Endodermal cell (in vitro differentiated cells): ENCODE measurements at regions not wholly inside any gene's neighbourhood (a gene's known extent, or its start where the extent isn't known, plus 50 kb on each side); places are given as distances from the start of the nearest gene placed in this dataset.
"Not testable (repeated sequence)": the region's sequence is repeated elsewhere in the genome, so short reads cannot be mapped to it uniquely, and the experiment has no call there.

Experiments
- DNase-seq: peaks from one replicate; pipeline ENCODE4 v3.0.0-alpha.2; 2017
- H3K27ac ChIP-seq: 2 replicates; pipeline ENCODE4 v1.5.1; 2013; ENCODE audit warnings: mild to moderate bottlenecking, low read depth, low read length, moderate library complexity
- H3K27me3 ChIP-seq: 2 replicates; pipeline ENCODE4 v1.6.1; 2013; ENCODE audit warnings: mild to moderate bottlenecking, low read length, moderate library complexity; ENCODE audit not compliant: insufficient read depth, control insufficient read depth, poor library complexity, severe bottlenecking
- H3K36me3 ChIP-seq: 2 replicates; pipeline ENCODE4 v1.7.0; 2013; ENCODE audit warnings: mild to moderate bottlenecking, low read length, moderate library complexity; ENCODE audit not compliant: control insufficient read depth, insufficient read depth
- H3K4me1 ChIP-seq: one replicate; pipeline ENCODE4 v1.7.0; 2013; ENCODE audit warnings: low read length; ENCODE audit not compliant: control insufficient read depth, insufficient read depth
- H3K4me3 ChIP-seq: 2 replicates; pipeline ENCODE4 v1.5.1; 2013; ENCODE audit warnings: mild to moderate bottlenecking, low read length, moderate library complexity
- H3K9ac ChIP-seq: 2 replicates; pipeline ENCODE4 v1.6.1; 2013; ENCODE audit warnings: mild to moderate bottlenecking, low read length, moderate library complexity; ENCODE audit not compliant: poor library complexity, severe bottlenecking; ENCODE audit errors: extremely low read depth
- H3K9me3 ChIP-seq: 2 replicates; pipeline ENCODE4 v1.6.1; 2013; ENCODE audit warnings: mild to moderate bottlenecking, low read length, moderate library complexity; ENCODE audit not compliant: control insufficient read depth
- H3K27ac Mint-ChIP-seq: 2 replicates; pipeline ENCODE4 v1.8.0; 2020; ENCODE audit warnings: mixed read lengths
- H3K27me3 Mint-ChIP-seq: 2 replicates; pipeline ENCODE4 v1.8.0; 2021; ENCODE audit warnings: mild to moderate bottlenecking, mixed read lengths; ENCODE audit not compliant: insufficient read depth
- H3K36me3 Mint-ChIP-seq: 2 replicates; pipeline ENCODE4 v1.8.0; 2020; ENCODE audit warnings: low read depth, mixed read lengths
- H3K4me1 Mint-ChIP-seq: 2 replicates; pipeline ENCODE4 v1.8.0; 2020; ENCODE audit warnings: mixed read lengths
- H3K4me3 Mint-ChIP-seq: 2 replicates; pipeline ENCODE4 v1.8.0; 2020; ENCODE audit warnings: mild to moderate bottlenecking, moderate library complexity, mixed read lengths
- H3K9me3 Mint-ChIP-seq: 2 replicates; pipeline ENCODE4 v1.8.0; 2020; ENCODE audit warnings: mild to moderate bottlenecking, mixed read lengths
- WGBS, 2 experiments: methylation state at CpG; one replicate each; pipeline versions ENCODE4 v1.1.5 to v1.1.7; 2013; ENCODE audit warnings: missing lambda C conversion rate in 2 of 2, mixed read lengths in 1 of 2; ENCODE audit not compliant: insufficient coverage in 1 of 2, insufficient read length in 1 of 2; 5-methylcytosine and 5-hydroxymethylcytosine counted together
- TF ChIP-seq, protein P1 (sequence below): fragments of 200-600 bp; sonication (generic); conservative IDR thresholded peaks from 2 replicates; pipeline ENCODE4 v1.5.0; 2021; ENCODE audit warnings: antibody characterized with exemption, mild to moderate bottlenecking

GRCh38 chr7:6946873-6947272 is 120.8 kb upstream of the CCZ1B start:
- not testable (repeated sequence) for H3K4me1 ChIP-seq, H3K4me3 Mint-ChIP-seq, H3K27me3 ChIP-seq, H3K36me3 Mint-ChIP-seq, H3K27ac ChIP-seq, DNase-seq, H3K27me3 Mint-ChIP-seq, H3K36me3 ChIP-seq, H3K9me3 ChIP-seq, H3K9ac ChIP-seq, H3K4me3 ChIP-seq, H3K27ac Mint-ChIP-seq, H3K9me3 Mint-ChIP-seq
- H3K4me1 Mint-ChIP-seq = peaks cover 22% of the 10 kb centered on the region
- WGBS, 2 experiments = 80 to 91% methylated on average over 3 to 5 of the region's 5 CpGs

DNA sequence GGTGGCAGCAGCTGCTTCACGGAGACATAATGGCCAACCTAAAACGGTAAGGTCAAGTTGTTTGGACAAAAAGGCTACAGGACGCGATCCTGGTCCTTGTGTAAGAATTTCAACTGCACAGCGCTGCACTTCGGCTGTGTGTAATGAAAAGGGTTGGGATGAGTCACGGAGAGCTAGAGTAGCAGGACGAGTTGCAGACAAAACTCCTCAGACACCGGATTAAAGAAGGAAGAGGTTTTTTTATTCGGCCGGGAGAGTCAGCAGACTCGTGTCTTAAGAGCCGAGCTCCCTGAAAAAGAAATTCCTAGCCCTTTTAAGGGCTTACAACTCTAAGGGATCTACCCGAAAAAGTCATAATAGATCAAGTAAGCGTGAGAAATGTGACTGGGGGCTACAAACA is 124.2 kb upstream of the CCZ1B start:
- not testable (repeated sequence) for H3K9ac ChIP-seq, H3K4me3 ChIP-seq, H3K27me3 ChIP-seq, H3K4me1 ChIP-seq, H3K27me3 Mint-ChIP-seq, H3K9me3 Mint-ChIP-seq, DNase-seq, H3K36me3 ChIP-seq, H3K36me3 Mint-ChIP-seq, H3K27ac ChIP-seq, H3K27ac Mint-ChIP-seq, H3K4me3 Mint-ChIP-seq, H3K9me3 ChIP-seq
- peaks cover 25% of the 10 kb centered on the region for H3K4me1 Mint-ChIP-seq
- 79 to 84% methylated on average over 11 to 15 of the region's 15 CpGs for WGBS, 2 experiments

- peaks cover 25% of the 10 kb centered on the region for H3K4me1 Mint-ChIP-seq
- H3K27ac ChIP-seq, H3K36me3 Mint-ChIP-seq, H3K27me3 Mint-ChIP-seq, H3K4me3 Mint-ChIP-seq, H3K36me3 ChIP-seq, H3K27ac Mint-ChIP-seq, H3K27me3 ChIP-seq, H3K9ac ChIP-seq, H3K9me3 Mint-ChIP-seq, H3K4me1 ChIP-seq, H3K4me3 ChIP-seq, H3K9me3 ChIP-seq, DNase-seq: not testable (repeated sequence)
- 100% methylated on average over 2 of the region's 2 CpGs; no CpG with 5 or more reads in 1 of the 2 experiments for WGBS, 2 experiments
Observed at GRCh38 chr7:6951553-6951952, 125.5 kb upstream of the CCZ1B start.

DNA sequence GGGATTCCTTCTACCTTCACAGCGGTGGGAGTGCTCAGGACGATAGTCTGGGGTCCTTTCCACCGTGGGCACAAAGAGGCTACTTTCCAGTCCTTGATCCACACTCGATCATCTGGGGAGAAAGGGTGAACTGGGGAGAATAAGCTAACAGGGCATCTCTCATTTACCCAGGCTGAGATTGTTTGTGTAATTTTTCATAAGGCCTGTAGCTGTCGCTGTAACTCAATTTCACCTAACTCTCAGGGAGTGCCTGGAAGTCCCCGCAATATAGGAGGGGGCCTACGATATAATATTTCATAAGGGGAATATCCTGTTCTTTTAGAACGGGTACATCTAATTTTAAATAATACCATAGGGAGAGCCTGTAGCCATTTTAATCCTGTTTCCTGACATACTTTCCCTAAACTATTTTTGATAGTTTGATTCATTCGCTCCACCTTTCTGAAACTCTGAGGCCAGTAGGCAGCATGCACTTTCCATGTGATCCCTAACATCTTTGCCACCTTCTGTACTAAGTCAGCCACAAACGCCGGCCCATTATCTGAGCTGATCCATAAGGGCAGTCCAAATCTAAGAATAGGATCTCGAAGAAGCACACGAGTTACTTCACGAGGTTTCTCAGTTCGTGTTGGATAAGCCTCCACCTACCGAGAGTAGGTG is 127.2 kb upstream of the CCZ1B start:
- not testable (repeated sequence) for H3K27ac Mint-ChIP-seq, DNase-seq, H3K27me3 Mint-ChIP-seq, H3K9me3 ChIP-seq, H3K36me3 ChIP-seq, H3K27me3 ChIP-seq, H3K9me3 Mint-ChIP-seq, H3K36me3 Mint-ChIP-seq, H3K4me3 ChIP-seq, H3K27ac ChIP-seq, H3K4me3 Mint-ChIP-seq, H3K9ac ChIP-seq, H3K4me1 ChIP-seq
- TF ChIP-seq, protein P1, sequence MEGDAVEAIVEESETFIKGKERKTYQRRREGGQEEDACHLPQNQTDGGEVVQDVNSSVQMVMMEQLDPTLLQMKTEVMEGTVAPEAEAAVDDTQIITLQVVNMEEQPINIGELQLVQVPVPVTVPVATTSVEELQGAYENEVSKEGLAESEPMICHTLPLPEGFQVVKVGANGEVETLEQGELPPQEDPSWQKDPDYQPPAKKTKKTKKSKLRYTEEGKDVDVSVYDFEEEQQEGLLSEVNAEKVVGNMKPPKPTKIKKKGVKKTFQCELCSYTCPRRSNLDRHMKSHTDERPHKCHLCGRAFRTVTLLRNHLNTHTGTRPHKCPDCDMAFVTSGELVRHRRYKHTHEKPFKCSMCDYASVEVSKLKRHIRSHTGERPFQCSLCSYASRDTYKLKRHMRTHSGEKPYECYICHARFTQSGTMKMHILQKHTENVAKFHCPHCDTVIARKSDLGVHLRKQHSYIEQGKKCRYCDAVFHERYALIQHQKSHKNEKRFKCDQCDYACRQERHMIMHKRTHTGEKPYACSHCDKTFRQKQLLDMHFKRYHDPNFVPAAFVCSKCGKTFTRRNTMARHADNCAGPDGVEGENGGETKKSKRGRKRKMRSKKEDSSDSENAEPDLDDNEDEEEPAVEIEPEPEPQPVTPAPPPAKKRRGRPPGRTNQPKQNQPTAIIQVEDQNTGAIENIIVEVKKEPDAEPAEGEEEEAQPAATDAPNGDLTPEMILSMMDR = peak; percentile 76
- 54 to 77% methylated on average over 9 to 14 of the region's 16 CpGs for WGBS, 2 experiments
- H3K4me1 Mint-ChIP-seq = peaks cover 23% of the 10 kb centered on the region

GRCh38 chr7:6953798-6954181 is 127.7 kb upstream of the CCZ1B start:
- H3K36me3 Mint-ChIP-seq, H3K27me3 Mint-ChIP-seq, H3K9me3 ChIP-seq, DNase-seq, H3K36me3 ChIP-seq, H3K27ac Mint-ChIP-seq, H3K9me3 Mint-ChIP-seq, H3K4me1 ChIP-seq, H3K4me3 ChIP-seq, H3K9ac ChIP-seq, H3K27ac ChIP-seq, H3K4me3 Mint-ChIP-seq, H3K27me3 ChIP-seq: not testable (repeated sequence)
- H3K4me1 Mint-ChIP-seq = peaks cover 17% of the 10 kb centered on the region
- 96 to 100% methylated on average over 6 to 10 of the region's 10 CpGs for WGBS, 2 experiments

DNA sequence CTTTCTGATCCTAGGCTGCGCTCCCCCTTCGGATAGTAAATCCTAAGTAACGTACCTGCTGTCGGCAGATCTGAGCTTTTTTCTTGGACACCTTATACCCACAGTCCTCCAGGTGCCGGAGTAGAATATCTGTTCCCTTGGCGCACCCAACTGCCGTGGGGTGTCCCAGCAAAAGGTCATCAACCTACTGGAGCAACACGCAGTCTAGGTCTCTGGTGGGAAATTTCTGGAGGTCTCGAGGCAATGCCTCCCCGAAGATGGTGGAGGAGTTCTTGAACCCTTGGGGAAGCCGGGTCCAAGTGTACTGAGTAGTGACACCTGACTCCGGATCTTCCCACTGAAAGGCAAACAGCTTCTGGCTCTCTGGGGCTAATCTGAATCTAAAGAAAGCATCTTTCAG is 129.3 kb upstream of the CCZ1B start:
- peaks cover 22% of the 10 kb centered on the region for H3K9me3 Mint-ChIP-seq
- not testable (repeated sequence) for H3K4me1 ChIP-seq, H3K36me3 Mint-ChIP-seq, DNase-seq, H3K4me3 Mint-ChIP-seq, H3K4me3 ChIP-seq, H3K36me3 ChIP-seq, H3K27ac Mint-ChIP-seq, H3K9ac ChIP-seq, H3K9me3 ChIP-seq, H3K27me3 ChIP-seq, H3K4me1 Mint-ChIP-seq, H3K27ac ChIP-seq, H3K27me3 Mint-ChIP-seq
- WGBS, 2 experiments = 95 to 98% methylated on average over 9 to 12 of the region's 12 CpGs
